ENCODE measurements at regions not wholly inside any gene's neighbourhood (a gene's known extent, or its start where the extent isn't known, plus 50 kb on each side); places are given as distances from the start of the nearest gene placed in this dataset.

DNA sequence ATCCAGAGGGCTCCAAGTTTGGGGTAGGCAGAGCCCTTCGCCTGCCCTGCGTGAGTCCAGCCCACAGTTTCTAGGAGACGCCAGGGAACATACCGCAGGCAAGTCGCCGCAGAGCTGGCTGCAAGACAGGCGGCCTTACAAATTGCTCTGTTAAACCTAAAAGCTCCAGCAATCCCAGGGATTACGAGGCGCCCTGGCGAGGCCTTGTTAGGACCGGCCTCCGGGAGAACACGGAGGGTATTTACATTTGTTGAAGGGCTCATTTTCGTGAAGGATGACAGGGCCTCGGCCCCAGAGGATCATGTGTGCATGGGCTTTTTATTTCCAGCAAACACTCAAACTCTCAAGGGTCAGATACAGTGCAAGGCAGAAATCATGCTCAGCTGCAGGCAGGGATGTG, 77.6 kb upstream of the FOXF1 start:
- no peak for DNase-seq (ENCODE audit: low read depth in 2 of 2)

DNA sequence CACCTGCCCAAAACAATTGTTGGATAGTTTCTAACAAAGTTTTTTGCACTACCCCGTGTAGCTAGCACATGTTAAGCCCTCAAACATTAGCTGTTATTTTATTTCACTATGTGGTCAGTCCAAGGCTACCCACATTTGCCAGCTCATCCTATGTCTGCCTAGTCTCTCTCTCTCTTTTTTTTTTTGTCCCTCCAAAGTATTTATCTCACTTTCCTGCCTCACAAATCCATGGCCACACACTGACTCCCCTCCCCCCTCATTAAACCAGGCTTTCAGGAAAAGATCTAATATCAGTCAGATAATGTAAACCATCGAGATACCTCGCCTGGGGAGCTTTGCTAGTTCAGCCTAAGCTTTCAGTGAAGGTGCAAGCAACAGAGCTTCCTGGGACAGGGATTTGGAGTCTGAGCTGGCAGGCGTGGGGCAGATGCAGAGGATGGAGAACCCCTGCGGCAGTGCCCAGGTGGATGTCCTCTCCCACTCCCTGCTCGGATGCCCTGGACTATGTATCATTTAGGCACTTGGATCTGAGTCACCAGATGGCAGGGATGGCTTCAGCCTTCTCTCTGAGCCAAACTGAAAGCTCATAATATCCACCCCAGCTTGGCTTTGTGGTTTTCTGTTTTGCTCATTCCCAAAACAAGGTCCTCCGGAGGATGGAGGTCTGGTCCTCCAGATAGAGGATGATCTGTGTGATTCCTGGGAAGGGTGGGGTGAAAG, 73.7 kb upstream of the FOXF1 start:
- no peak for DNase-seq (ENCODE audit: low read depth in 2 of 2)

DNA sequence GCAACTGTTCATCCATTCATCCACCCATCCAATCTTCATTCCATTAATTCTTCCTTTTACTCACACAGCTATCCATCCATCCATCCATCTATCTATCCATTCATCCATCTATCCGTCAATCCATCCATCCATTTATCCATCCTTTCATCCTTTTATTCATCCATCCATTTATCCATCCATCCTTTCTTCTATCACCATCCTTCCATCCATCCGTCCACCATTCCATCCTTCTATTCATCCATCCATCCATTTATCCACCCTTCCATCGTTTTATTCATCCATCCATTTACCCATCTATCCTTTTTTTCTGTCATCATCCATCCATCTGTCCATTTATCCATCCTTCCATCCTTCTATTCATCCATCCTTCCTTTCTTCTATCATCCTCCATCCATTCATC, 73.0 kb upstream of the FOXF1 start:
- DNase-seq (ENCODE audit: low read depth in 2 of 2) = no peak

DNA sequence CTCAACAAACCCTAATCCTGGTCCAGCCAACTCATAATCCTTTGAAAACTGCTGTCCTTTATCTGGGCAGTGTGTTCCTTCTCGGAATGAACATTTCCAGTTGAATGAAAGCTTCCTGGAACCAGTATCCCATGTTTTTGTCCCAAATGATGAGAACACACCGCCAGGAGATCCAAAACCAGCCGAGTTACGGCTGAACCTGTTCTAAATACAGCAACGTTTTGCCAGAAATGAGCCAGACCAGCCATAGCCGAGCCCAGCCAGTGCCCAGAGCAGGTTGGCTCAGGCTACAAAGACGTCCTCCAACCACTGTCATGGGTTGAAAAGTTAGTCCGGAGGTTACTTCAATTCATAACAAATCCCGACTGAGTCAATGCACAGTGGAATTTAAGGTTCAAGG, 67.6 kb upstream of the FOXF1 start:
- DNase-seq (ENCODE audit: low read depth in 2 of 2) = no peak

DNA sequence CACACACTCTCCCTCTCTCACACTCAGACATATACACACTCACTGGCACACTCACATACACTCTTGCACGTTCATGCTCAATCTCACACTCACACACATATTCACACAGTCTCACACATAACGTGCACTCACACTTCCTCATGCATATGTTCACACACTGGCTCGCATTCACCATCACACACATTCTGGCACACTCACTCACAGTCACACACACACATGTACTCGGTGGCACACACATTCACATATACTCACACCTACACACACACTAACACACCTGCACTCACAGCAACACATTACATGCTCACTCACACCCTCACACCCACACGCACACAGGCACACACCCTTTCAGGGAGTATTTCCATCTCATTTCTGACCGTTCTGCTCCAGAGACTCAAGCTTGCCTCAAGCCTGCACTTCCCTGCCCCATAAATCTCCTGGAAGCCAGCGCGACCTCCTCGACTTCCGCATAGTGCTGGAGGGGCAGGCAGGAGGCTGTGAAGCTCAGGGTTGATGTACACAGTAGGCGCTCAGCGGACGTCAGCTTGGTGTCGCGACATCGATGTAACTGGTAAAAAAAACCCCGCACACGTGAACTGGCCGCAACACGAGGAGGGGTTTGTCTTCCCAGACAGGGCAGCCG, 66.7 kb upstream of the FOXF1 start:
- DNase-seq (ENCODE audit: low read depth in 2 of 2) = no peak

DNA sequence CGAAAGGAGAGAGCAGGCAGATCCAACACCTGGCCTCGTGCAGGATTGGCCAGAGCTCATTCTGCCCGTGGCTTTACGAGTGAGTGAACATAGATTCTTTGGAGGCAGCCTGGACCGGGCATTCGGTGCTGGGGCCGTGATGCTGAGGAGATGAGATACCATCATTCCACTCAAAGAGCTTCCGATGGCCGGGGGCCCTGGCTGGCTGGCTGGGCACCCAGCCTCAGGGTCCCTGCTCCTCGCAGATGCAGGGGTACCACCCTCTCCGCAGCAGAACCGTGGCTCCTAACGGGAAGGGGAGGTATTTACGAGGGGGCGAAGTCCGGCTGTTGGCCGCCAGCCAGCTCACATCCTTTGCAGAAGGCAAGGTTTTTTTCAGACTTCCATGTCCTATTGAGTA, 66.1 kb upstream of the FOXF1 start:
- no peak for DNase-seq (ENCODE audit: low read depth in 2 of 2)

DNA sequence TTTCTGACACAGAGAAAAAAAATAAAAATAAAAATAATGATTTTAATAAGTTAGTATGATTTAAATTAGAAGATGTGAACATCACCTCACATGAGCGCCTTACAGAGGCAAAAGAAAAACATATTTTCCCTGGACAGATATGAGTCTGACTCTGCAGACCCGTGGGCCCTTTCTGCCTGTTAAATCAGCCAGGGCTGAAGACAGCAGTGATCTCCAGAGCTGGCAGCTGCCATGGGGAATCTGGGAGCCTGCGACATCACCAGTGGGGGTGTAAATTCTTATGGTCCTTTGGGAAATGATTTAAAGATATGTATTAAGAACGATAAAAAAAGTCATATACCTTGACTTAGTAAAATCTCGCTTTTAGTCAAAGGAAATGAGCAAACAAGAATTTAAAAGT, 65.7 kb upstream of the FOXF1 start:
- DNase-seq (ENCODE audit: low read depth in 2 of 2) = no peak

DNA sequence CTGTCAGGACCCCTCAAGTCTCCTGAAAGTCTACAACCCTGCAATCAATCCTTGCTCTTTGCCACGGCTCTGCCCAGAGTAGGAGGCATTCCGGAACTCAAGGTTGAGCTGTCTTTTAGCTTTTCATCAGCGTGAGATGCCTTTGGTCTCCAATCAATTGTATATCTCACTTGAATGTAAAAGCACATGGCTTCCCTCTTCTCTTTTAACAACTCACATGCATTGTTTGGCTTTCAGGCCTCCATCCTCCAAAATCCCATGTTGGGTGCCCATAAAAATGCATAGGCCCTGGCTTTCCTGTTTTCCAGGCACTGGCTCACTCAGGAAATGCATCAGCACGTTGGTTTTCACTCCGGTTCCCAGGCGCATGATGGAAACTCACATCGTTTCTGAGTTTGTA, 64.0 kb upstream of the FOXF1 start:
- DNase-seq (ENCODE audit: low read depth in 2 of 2) = no peak

DNA sequence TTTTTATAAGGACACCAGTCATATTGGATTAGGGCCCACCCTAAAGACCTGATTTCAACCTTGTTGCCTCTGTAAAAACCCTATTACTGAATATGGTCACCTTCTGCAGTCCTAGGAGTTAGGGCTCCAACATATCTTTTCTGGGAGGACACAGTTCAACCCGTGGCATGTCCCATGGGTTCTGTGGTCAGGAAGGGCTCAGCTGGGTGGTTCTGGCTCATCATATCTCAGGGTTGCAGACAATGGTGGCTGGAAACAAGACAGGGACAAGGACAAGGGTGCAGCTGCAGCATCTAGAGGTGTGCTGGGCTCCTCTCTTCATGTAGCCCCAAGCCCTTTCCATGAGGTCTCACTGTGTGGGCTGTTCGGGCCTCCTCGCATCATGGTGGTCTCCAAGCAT, 63.1 kb upstream of the FOXF1 start:
- DNase-seq (ENCODE audit: low read depth in 2 of 2) = no peak

DNA sequence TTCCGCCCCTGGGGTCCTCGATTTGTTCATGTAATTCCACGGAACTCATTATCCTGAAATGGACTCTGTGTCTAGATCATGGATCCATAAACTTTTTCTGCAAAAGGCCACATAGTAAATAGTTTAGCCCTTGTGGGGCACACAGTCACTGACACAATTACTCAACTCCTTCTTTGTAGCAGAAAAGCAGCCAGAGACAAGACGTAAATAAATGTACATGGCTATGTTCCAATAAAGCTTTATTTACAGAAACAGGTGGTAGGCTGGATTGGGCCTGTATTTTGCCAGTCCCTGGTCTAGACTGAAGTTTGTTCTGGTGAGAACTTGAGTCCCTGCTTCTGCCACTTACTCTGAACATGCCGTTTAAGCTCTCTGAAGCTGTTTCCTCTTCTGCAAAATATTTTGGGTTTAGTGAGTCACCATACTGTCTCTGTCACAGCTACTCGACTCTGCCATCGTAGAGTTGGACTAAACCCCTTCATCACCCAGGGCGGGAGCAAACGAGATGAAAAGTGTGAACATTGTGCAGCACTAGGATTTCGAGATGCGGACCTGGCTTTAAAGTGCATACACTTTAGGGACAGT, 61.9 kb upstream of the FOXF1 start:
- no peak for DNase-seq (ENCODE audit: low read depth in 2 of 2)

DNA sequence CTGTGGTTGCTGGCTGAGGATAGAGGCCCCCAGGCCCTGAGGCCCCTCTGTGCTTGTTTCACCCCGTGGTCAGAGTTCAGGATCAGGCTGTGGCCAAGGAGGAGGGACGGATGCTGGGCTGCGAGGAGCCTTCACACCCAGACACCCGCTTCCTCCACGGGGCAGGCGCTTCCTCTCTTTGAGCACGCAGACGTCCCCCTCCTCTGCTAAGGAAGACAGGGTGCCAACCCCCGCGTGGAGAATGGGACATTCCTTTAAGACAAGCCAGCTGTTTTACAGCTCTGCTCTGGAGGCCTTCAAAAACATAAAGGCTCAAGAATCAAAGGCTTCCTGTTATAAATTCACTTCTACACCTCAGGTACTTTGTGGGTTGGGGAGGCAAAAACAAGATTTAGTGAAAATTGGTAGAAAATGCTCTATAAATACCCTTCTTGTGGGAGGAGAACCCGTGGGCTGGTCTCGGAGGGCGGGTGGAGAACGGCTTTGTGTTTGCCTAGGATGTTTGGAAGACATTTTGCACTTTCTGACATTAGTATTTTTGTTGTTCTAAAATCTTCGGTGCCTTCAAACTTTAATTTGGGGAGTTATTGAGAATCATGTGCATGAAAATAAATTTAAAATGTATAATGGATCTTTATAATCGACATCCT, 60.8 kb upstream of the FOXF1 start:
- no peak for DNase-seq (ENCODE audit: low read depth in 2 of 2)

DNA sequence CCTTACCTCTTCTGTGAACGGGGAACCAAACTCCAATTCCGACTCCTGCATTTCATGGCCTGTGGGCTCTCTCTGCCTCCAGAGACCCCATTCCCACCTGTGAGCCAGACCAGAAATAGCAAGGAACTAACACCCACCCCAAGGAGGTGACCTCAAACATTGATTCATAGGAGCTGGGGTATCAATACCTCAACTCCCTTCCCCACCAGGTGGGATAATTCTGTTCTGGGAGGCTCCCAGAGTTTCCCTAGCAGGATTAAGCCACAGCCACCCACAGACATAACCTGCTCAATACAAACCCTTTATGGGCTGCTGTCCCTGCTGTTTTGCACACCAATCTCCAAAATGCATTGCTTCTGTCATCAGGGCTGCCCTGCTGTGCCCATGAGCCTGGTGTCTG, 59.6 kb upstream of the FOXF1 start:
- no peak for DNase-seq (ENCODE audit: low read depth in 2 of 2)

DNA sequence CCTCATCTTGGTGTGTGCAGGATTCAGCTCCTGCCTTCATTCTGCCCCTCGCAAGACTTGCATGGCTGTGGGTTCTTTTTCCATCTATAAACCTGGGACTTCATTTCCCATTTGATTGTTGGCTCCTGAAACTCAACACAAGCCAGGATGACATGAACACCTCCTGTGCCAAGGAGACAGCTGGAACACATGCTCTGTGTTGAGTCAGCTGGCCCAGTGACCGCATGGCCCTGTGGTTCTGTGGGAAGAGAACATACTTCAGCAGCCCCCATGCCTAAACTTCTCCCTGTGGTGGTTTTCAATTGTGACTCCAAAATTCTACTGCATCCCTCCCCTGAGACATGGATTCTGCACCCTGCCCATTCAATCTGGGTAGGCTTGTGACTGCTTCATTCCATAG, 57.9 kb upstream of the FOXF1 start:
- DNase-seq (ENCODE audit: low read depth in 2 of 2) = no peak

DNA sequence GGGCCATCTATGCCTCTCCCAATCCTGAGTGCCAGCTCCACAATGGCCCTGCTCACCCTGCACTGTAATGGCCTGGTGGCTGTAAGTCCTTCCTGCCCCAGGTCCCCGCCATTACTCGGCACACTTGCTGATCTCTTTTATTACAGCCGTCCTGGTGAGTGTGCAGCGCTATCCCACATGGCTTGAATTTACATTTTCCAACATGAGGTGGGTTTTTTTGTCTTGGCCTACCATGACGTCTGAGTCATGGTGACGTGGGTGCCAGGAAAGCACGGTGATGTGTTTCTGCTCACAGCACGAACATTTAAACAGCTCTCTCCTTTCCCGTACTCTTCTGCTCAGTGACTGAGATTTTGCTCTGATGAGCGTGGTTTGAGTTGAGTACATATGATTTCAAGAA, 55.2 kb upstream of the FOXF1 start:
- no peak for DNase-seq (ENCODE audit: low read depth in 2 of 2)

DNA sequence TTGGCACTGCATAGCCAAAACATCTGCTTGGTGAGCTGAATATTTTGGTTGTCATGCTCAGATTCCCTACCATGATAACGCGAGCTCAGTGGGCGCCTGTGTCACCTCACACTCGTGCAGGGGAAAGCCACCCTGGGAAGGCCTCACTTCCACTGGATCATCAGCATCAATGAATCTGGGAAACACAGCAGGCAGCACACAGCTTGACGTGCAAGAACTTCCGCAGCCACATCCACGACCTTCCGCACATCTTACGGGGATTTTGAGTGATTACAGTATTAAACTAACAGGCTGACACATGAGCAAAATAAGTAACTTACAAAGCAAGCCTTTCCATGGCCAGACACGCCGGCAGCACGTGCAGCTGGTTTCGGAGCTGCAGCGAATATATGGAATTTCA, 54.7 kb upstream of the FOXF1 start:
- no peak for DNase-seq (ENCODE audit: low read depth in 2 of 2)

DNA sequence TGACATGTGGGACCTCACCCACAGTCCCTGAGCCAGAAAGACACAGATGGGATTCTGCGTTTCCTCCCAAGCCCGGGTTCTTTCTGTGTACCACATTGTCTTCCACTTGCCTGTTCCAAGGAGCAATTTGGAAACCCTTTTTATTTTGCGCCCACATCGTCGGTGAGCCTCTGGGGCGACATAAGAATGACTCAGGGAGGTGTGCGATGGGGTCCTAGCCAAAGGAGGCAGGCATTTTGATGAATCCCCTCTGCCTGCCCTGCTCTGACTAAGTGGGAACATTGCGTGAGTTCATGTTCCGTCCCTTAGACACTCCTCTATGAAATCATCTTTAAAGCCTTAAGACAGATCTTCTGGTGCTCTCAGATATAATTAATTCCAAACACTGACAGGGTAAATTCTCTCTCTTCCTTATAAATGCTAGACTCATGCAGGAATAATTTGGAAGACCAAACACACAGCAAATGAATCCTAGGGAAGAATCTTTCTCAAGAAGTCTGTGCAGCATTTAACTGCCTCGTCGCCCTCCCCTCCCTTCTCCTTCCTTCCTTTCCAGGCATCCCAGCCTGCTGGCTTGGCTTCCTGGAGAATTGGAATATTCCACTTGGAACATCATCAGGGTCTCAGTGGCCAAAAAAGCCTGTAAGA, 52.7 kb upstream of the FOXF1 start:
- no peak for DNase-seq (ENCODE audit: low read depth in 2 of 2)

DNA sequence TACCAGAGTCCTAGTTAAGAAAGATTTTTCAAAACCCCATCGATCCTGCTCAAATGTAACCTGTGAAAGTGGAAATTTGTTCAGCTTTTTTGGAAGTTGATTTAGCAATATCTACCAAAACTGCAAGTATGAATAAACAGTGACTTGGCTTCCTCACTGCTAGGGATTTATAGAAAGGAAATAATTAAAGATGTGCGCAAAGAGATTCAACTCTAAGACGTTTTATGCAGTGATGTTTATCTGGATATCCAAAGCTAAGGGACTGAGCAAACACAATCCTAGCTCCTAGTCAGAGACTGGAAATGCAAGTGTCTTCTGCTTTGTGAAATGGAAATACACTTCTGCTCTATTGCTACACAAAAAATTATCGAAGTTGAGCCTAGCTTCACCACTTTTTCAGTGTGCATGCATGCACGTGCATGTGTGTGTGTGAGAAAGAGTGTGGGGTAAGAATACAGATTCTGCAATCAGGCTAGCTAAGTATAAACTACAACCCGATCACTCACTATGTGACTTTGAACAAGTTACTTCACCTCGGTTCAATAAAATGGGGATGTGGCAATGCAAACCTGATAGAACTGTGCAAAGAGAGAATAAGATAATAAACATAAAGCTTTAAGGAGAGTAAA, 52.1 kb upstream of the FOXF1 start:
- DNase-seq (ENCODE audit: low read depth in 2 of 2) = no peak

DNA sequence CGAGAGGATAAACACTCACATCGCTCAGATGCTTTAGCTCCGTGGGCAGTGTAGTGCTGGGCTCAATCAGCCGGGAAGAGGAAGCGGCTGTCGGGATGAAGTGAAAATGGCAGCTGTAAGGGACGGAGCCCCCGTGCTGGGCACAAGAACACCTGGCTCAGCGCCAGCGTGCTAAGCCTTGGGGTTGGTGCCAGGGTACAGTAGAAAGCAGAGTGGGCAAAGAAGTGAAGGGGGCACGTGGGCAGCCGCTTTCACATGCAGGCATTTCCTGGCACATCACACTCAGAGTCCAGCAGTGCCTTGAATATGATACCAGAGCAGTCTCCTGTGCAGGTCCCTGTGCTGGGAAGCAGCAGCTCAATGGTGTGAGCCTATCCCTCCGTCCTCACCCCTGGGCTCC, 51.1 kb upstream of the FOXF1 start:
- DNase-seq (ENCODE audit: low read depth in 2 of 2) = no peak
